HG02970 (cell line): ENCODE measurements at regions not wholly inside any gene's neighbourhood (a gene's known extent, or its start where the extent isn't known, plus 50 kb on each side); places are given as distances from the start of the nearest gene placed in this dataset.
"Not testable (repeated sequence)": the region's sequence is repeated elsewhere in the genome, so short reads cannot be mapped to it uniquely, and the experiment has no call there.

Source experiments
- ATAC-seq: cut with Tn5 transposase; IDR thresholded peaks from one replicate; pipeline ENCODE4 v1.9.1; 2021; ENCODE audit warnings: mild to moderate bottlenecking, moderate library complexity, moderate number of reproducible peaks; ENCODE audit not compliant: unreplicated experiment, low FRiP score

DNA sequence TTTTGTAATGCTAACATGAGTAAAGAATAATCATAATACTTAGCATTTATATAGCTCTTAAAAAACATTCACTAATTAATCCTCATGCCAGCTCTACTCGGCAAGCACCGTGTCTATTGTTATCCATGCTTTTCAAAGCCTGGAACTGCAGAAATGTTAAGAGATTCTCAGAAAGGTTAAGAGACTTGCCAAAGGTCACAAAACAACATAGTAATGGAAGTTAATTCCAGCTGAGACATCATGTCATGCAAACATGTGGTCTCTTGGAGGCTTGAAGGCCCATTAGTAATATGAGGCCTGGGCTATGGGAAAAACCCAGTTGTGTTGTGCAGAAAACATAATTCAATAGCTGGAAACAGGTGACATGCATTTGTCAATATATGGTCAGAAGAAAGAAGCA, 389.9 kb upstream of the GOT2 start:
- ATAC-seq: no peak

DNA sequence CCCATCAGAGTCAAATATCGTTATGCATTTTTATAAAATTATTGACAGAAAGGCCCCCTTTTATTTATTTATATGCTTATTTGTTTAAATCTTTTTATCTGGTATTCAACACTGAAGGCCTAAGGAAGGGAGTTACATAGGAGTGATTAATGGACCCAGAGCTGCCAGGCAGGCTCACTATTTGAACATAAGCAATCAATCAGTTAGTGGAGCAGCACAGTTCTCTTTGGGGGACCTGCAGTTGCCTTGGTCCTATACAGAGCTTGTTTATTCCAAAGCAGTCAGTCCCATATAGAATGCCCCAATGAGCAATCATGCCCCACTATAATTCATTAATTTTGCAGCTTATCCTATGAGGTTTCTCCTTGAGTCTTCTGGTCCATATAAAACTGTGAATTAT, 389.4 kb upstream of the GOT2 start:
- no peak for ATAC-seq

DNA sequence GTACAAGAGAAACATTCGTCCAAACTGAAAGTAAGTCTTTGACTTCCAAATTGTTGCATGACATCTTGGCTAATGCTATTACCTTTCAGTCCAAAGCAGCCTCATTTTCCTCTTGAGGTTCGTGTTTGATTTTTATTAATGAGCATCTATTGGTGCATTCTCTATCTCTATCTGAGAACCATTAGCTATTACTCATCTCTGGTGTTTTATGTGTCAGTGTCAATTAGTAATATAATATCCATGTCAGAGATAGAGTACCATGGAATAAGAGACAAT, 388.1 kb upstream of the GOT2 start:
- no peak for ATAC-seq

DNA sequence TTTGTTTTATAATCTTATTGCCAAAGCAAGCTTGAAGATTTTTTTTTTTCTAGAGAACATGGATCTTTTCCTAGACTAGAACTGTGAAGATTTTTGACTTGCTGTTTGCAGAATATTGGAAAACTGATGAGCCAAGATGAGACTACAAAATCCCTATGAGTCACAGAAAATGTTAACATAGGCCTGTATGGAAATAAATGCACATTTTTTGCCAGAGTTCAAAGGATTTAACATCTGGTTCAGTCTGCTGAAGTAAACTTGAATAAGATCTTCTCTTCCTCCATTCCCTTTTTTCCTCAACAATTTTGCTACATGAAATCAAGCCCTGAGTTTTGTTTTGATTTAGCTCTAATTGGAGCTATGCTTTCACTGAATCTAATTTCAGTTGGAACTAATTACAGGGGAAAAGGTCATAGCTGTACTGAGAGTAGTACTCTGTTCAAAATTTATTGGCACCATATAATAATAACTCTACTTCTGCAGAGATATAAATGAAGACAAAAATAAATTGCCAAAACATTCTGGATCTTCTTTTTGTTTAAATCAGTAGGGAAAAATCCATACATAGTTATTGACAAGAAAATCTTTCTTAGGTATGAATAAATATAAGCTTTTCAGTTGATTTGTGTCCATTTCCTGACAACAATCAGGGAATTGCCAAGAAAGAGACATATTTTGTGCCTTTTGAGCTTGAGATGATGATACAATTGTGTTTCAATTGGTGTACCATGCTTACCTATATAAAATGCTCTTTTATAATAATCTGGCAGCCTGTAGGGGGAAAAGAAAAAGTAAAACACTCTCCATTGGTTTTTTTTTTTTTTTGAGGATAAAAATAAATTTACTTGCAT, 387.5 kb upstream of the GOT2 start:
- no peak for ATAC-seq

DNA sequence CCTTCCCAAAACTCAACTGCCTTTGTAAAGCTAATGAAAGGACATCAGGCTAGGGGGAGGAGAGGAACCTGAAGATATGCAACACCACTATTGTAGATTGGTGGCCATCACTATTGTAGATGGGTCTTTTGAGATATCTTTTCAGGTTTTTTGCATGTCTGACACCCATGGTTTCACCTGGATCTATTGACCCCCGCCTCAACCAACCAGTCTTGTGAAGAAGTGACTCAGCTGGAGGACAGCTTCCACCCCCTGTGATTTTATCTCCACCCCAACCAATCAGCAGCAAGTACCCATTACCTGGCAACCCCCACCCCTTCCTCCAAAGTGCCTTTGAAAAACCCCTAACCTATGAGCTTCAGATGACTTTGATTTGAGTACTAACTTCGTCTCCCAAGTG, 382.6 kb upstream of the GOT2 start:
- ATAC-seq: no peak

- no peak for ATAC-seq
These were observed 380.7 kb upstream of the GOT2 start for GRCh38 chr16:59114790-59115189.

DNA sequence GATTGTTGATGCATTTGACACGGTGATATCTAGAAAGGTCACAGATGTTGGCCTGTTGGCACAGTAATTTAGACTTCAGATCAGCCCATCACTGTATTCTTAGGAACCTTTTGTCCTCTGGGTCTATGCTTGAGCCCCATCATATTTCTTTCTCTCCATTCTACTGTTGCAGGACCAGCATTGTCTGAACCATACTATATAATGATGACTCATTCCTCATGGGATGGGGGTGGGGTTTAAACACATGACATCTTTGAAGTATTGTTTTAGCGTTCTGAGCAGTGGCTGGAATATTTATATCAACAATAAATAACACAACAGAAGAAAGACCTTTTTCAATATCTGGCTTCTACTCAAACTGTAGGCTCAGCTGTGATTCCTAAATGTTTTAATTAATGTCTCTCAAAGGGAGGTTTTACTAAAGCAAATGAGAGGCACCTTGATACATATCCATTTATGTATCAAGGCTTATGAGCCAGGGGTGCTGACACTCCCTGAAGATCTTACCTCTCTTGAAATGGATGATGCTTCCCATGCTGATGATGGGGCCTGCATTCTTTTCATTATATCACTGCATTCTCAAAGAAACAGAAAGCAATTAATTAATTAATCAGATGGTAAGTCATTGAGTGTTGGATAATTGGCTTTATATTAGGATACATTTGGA, 379.0 kb upstream of the GOT2 start:
- ATAC-seq: no peak

- no peak for ATAC-seq
These were observed 377.2 kb upstream of the GOT2 start for GRCh38 chr16:59111280-59111679.

- ATAC-seq: no peak
These were observed 374.3 kb upstream of the GOT2 start for GRCh38 chr16:59108374-59108773.

- ATAC-seq: not testable (repeated sequence)
These were observed 362.6 kb upstream of the GOT2 start for GRCh38 chr16:59096682-59097081.

DNA sequence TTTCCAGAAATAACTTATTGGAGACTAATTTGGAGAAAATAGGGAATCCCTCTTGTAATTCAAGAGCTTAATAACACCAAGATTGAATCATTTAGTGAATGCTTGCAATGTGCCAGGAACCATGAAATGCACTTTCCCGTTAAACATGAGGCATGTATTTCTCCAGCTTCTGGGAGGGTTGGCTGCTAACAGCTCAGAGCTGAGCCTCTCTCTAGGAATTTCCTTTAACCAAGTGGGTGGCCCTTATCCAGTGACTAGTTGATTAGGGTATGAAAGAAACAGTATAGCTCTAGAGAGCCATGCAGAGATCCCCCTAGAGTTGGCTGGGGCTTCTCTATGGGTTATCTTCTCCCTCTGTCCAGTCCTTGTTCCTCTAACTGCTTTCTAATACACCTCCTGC, 356.4 kb upstream of the GOT2 start:
- ATAC-seq: no peak

GRCh38 chr16:59088431-59088830, 354.3 kb upstream of the GOT2 start:
- ATAC-seq: no peak

DNA sequence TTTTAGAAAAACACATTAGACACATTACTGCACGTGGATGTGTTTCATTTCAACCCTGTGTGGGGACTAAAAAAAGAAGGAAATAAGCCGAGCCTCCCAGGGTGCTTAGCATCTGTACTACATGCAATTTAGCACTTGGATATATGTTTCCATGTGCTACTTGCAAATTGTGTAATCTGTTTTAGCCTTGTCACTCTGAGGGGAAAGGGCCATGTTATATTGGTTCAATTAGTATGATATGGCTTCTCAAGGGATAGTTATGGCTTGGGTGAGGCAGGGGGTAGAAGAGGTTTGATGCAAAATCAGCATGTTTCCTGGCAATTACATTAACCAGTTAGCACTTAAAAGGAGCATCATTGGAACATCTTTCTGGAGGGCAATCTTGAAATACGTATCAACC, 353.5 kb upstream of the GOT2 start:
- ATAC-seq: no peak

GRCh38 chr16:59067205-59067604, 333.1 kb upstream of the GOT2 start:
- ATAC-seq: no peak

DNA sequence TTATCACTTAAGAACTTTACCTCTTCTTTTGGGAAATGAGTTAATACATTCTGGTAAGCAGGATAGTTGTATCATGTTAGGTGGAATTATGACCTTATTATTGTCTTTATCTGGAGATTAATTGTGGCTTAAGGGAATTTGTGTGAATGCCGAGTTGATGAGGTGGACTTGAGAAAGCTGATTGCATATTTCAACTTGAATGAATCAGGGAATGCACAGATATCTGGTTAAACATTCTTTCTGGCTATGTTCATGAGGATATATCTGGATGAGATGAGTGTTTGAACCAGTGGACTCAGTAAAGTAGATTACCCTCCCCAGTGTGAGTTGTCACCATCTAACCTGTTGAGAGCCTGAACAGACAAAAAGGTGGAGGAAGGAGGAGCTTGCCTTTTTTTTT, 326.1 kb upstream of the GOT2 start:
- ATAC-seq: no peak

DNA sequence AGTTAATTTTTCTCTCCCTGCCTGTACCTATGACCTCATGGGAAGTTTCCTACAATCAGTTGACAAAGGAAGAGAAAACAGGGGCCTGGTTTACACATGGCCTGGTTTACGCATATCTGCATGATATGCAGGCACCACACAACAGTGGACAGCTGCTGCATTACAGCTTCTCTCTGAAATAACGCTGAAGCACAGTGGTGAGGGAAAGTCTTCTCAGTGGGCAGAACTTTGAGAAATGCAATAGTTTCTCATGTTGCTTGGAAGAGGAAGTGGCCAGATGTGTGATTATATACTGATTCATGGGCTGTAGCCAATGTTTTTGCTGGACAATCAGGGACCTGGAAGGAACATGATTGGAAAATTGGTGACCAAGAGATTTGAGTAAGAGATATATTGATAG, 324.1 kb upstream of the GOT2 start:
- ATAC-seq: no peak

GRCh38 chr16:59053911-59054310, 319.8 kb upstream of the GOT2 start:
- ATAC-seq: no peak

- ATAC-seq: no peak
These were observed 318.1 kb upstream of the GOT2 start for GRCh38 chr16:59052231-59052630.

- no peak for ATAC-seq
These were observed 314.8 kb upstream of the GOT2 start for GRCh38 chr16:59048876-59049275.

GRCh38 chr16:59047114-59047513, 313.0 kb upstream of the GOT2 start:
- ATAC-seq: no peak

- ATAC-seq: no peak
These were observed 312.2 kb upstream of the GOT2 start for GRCh38 chr16:59046335-59046734.

DNA sequence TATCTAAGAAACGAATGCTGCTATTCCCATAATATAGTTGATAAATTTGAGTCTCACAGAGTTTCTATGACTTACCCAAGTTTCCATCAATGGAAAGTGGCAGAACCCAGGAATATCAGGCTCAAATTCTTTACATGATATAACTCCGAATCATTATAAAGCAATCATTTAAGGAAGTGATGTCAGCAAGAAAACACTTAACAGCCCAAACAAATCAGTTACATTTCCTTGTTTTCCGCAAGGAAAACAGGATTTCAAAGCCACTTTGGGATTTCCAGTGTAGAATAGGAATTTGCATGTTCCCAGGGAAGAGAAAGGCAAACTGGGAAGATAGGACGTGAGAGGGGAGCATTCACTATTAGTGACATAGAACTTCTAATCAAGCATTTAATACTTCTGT, 311.4 kb upstream of the GOT2 start:
- no peak for ATAC-seq
